GM23338 (cell line): ENCODE measurements at regions not wholly inside any gene's neighbourhood (a gene's known extent, or its start where the extent isn't known, plus 50 kb on each side); places are given as distances from the start of the nearest gene placed in this dataset.

ENCODE experiments used
- ATAC-seq: fragments of 200-7000 bp; cut with Tn5 transposase; 3 replicates; pipeline ENCODE4 v1.9.1; 2020
- DNase-seq: peaks from one replicate; pipeline ENCODE4 v3.0.0-alpha.2; 2015; ENCODE audit warnings: low spot score
- H2AFZ ChIP-seq: fragments of 200-600 bp; sonication (generic); 2 replicates; pipeline ENCODE4 v1.8.0; 2016; ENCODE audit warnings: antibody characterized with exemption, mild to moderate bottlenecking, moderate library complexity
- H3F3A ChIP-seq: fragments of 200-600 bp; sonication (generic); replicated peaks from 2 replicates; pipeline ENCODE4 v1.8.0; 2017; ENCODE audit warnings: antibody characterized with exemption, mixed run types, low read depth
- H3K27ac ChIP-seq: fragments of 200-600 bp; sonication (generic); 2 replicates; pipeline ENCODE4 v1.6.1; 2016; ENCODE audit warnings: low read depth
- H3K27me3 ChIP-seq: fragments of 200-600 bp; sonication (generic); 2 replicates; pipeline ENCODE4 v1.8.0; 2016; ENCODE audit warnings: mild to moderate bottlenecking, mixed run types, moderate library complexity; ENCODE audit not compliant: insufficient read depth
- H3K36me3 ChIP-seq: fragments of 200-600 bp; sonication (generic); 2 replicates; pipeline ENCODE4 v1.8.0; 2016; ENCODE audit warnings: mild to moderate bottlenecking; ENCODE audit not compliant: insufficient read depth
- H3K4me1 ChIP-seq: fragments of 200-600 bp; sonication (generic); 2 replicates; pipeline ENCODE4 v1.8.0; 2016; ENCODE audit warnings: mild to moderate bottlenecking, moderate library complexity; ENCODE audit not compliant: insufficient read depth
- H3K4me2 ChIP-seq: fragments of 200-600 bp; sonication (generic); 2 replicates; pipeline ENCODE4 v1.7.1; 2017; ENCODE audit warnings: mixed run types
- H3K4me3 ChIP-seq: fragments of 200-600 bp; sonication (generic); 2 replicates; pipeline ENCODE4 v1.6.1; 2016; ENCODE audit warnings: mixed run types
- H3K79me2 ChIP-seq: fragments of 200-600 bp; sonication (generic); replicated peaks from 2 replicates; pipeline ENCODE4 v1.8.0; 2017; ENCODE audit warnings: mild to moderate bottlenecking; ENCODE audit not compliant: insufficient read depth
- H3K9me2 ChIP-seq: fragments of 200-600 bp; sonication (generic); 2 replicates; pipeline ENCODE4 v1.8.0; 2017; ENCODE audit not compliant: insufficient read depth
- H4K20me1 ChIP-seq: fragments of 200-600 bp; sonication (generic); replicated peaks from 2 replicates; pipeline ENCODE4 v1.8.0; 2017; ENCODE audit warnings: mild to moderate bottlenecking; ENCODE audit not compliant: insufficient read depth
- H3K27ac Mint-ChIP-seq: 2 replicates; pipeline ENCODE4 v1.8.0; 2020; ENCODE audit warnings: inconsistent platforms, mild to moderate bottlenecking, moderate library complexity, mixed read lengths
- H3K27me3 Mint-ChIP-seq: 3 replicates; pipeline ENCODE4 v1.8.0; 2022; ENCODE audit warnings: low read depth, mild to moderate bottlenecking, moderate library complexity, mixed read lengths, inconsistent platforms; ENCODE audit not compliant: insufficient read depth, poor library complexity
- H3K36me3 Mint-ChIP-seq: 3 replicates; pipeline ENCODE4 v1.8.0; 2021; ENCODE audit warnings: low read depth, mild to moderate bottlenecking, inconsistent platforms, moderate library complexity, mixed read lengths
- H3K4me1 Mint-ChIP-seq: 3 replicates; pipeline ENCODE4 v1.8.0; 2020; ENCODE audit warnings: mild to moderate bottlenecking, inconsistent platforms, mixed read lengths
- H3K4me3 Mint-ChIP-seq: 3 replicates; pipeline ENCODE4 v1.8.0; 2021; ENCODE audit warnings: moderate library complexity, mild to moderate bottlenecking, inconsistent platforms, mixed read lengths
- H3K9me3 Mint-ChIP-seq: 3 replicates; pipeline ENCODE4 v1.8.0; 2020; ENCODE audit warnings: moderate library complexity, mild to moderate bottlenecking, inconsistent platforms, mixed read lengths
- CREB1 ChIP-seq: fragments of 250-450 bp; sonication (Bioruptor Pico); IDR thresholded peaks from 2 replicates; pipeline ENCODE4 v1.5.0; 2020; ENCODE audit warnings: low read depth, mild to moderate bottlenecking, moderate library complexity
- EZH2 ChIP-seq: fragments of 200-600 bp; sonication (generic); IDR thresholded peaks from one replicate; pipeline ENCODE4 v1.8.0; 2017; ENCODE audit warnings: antibody characterized with exemption, mild to moderate bottlenecking, low read depth; ENCODE audit not compliant: unreplicated experiment
- EZH2phosphoT487 ChIP-seq: fragments of 200-600 bp; sonication (generic); IDR thresholded peaks from one replicate; pipeline ENCODE4 v1.8.1; 2018; ENCODE audit warnings: antibody characterized with exemption; ENCODE audit not compliant: unreplicated experiment
- JUNB ChIP-seq: IDR thresholded peaks from one replicate; pipeline ENCODE4 v1.6.1; 2016; ENCODE audit warnings: antibody characterized with exemption; ENCODE audit not compliant: unreplicated experiment
- NANOG ChIP-seq: IDR thresholded peaks from 2 replicates; pipeline ENCODE4 v1.6.1; 2016; ENCODE audit warnings: antibody characterized with exemption, borderline replicate concordance
- POLR2AphosphoS5 ChIP-seq: IDR thresholded peaks from 2 replicates; pipeline ENCODE4 v1.6.1; 2016; ENCODE audit warnings: antibody characterized with exemption, low read depth
- STAT1 ChIP-seq: IDR thresholded peaks from one replicate; pipeline ENCODE4 v1.6.1; 2016; ENCODE audit warnings: antibody characterized with exemption; ENCODE audit not compliant: unreplicated experiment
- ZNF114 ChIP-seq: fragments of 250-450 bp; sonication (Bioruptor Pico); IDR thresholded peaks from 2 replicates; pipeline ENCODE4 v1.5.0; 2020; ENCODE audit warnings: mild to moderate bottlenecking, moderate library complexity
- TF ChIP-seq, protein P1 (sequence below): IDR thresholded peaks from 2 replicates; pipeline ENCODE4 v1.6.1; 2016; ENCODE audit warnings: antibody characterized with exemption
- TF ChIP-seq, protein P2 (sequence below): fragments of 250-450 bp; sonication (Bioruptor Pico); IDR thresholded peaks from 2 replicates; pipeline ENCODE4 v1.5.0; 2020; ENCODE audit warnings: mild to moderate bottlenecking, moderate library complexity
- TF ChIP-seq, protein P3 (sequence below), 2 experiments: fragments of 200-600 bp in 1 of 2; sonication (generic) in 1 of 2; conservative IDR thresholded peaks; 2 replicates each; pipeline versions ENCODE4 v1.5.1 to v1.6.1; 2016 to 2017; ENCODE audit warnings: antibody characterized with exemption in 2 of 2, low read depth in 2 of 2, mild to moderate bottlenecking in 2 of 2, moderate library complexity in 1 of 2
- TF ChIP-seq, protein P4 (sequence below): IDR thresholded peaks from one replicate; pipeline ENCODE4 v1.6.1; 2018; ENCODE audit warnings: antibody characterized with exemption; ENCODE audit not compliant: unreplicated experiment

DNA sequence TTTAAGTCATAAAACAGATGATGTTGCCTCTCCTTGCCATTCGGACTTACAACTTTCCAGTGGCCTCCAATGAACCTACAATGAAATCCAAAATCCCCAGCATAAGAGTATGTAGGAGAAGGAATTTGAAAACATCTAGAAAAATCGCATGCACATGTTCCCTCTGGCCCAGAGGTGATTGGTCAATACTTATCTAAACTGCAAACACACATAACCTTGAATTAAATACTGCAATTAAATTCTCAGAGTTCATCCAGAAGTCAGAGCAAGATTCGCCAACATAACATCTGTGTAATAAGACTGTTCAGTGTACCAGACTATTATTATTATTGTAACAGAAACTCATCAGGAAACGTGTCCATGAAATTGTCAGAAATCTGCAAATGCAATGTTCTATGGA is 82.2 kb upstream of the USP29 start (continued):
- TF ChIP-seq, protein P1, sequence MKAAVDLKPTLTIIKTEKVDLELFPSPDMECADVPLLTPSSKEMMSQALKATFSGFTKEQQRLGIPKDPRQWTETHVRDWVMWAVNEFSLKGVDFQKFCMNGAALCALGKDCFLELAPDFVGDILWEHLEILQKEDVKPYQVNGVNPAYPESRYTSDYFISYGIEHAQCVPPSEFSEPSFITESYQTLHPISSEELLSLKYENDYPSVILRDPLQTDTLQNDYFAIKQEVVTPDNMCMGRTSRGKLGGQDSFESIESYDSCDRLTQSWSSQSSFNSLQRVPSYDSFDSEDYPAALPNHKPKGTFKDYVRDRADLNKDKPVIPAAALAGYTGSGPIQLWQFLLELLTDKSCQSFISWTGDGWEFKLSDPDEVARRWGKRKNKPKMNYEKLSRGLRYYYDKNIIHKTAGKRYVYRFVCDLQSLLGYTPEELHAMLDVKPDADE, result no peak
- no peak for TF ChIP-seq ZNF114
- no peak for TF ChIP-seq POLR2AphosphoS5
- TF ChIP-seq EZH2, result no peak

DNA sequence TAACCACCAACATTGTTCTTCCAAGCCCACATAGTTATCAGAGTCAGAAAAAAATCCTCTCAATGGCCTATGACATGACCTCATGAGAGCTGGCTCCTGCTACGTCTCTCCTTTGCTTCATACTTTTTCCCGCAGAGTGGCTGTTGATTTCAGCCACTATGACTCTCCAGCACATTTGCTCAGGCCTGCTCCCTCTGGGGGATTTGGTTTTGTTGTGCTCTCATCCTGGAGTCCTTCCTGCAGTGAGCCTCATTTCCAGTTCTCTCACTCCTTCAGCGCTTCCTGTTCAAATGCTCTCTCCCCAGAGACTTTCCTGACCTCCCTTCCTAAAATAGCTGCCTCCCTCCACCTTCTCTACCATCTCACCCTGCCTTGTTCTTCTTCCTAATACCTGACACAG is 72.0 kb upstream of the USP29 start:
- ATAC-seq, result no peak
- H3K36me3 Mint-ChIP-seq, result peaks cover 28% of the 10 kb centered on the region
- no peaks in the 10 kb centered on the region for H3K4me1 ChIP-seq
- no peak overlapping the region for H3K4me3 ChIP-seq
- no peaks in the 10 kb centered on the region for H3K4me1 Mint-ChIP-seq
- peaks cover 32% of the 10 kb centered on the region for H3K9me3 Mint-ChIP-seq
- peaks cover 15% of the 10 kb centered on the region for H3K27me3 Mint-ChIP-seq
- no peaks in the 10 kb centered on the region for H3F3A ChIP-seq
- H3K27me3 ChIP-seq, result no peaks in the 10 kb centered on the region
- H3K27ac Mint-ChIP-seq, result no peak overlapping the region
- H3K27ac ChIP-seq, result no peak overlapping the region
- no peaks in the 10 kb centered on the region for H4K20me1 ChIP-seq
- H2AFZ ChIP-seq, result no peak overlapping the region
- H3K36me3 ChIP-seq, result peaks cover 5% of the 10 kb centered on the region; the same call in 1 of the 2 replicates
- no peak overlapping the region for H3K4me2 ChIP-seq
- no peak overlapping the region for H3K4me3 Mint-ChIP-seq
- DNase-seq, result no peak
- H3K79me2 ChIP-seq, result no peaks in the 10 kb centered on the region
- H3K9me2 ChIP-seq, result no peaks in the 10 kb centered on the region
- TF ChIP-seq ZNF114 (no peak), CREB1 (CRISPR knock-in tag) (no peak), EZH2 (no peak), STAT1 (no peak), JUNB (no peak), EZH2phosphoT487 (no peak), NANOG (no peak)
- TF ChIP-seq, protein P2, sequence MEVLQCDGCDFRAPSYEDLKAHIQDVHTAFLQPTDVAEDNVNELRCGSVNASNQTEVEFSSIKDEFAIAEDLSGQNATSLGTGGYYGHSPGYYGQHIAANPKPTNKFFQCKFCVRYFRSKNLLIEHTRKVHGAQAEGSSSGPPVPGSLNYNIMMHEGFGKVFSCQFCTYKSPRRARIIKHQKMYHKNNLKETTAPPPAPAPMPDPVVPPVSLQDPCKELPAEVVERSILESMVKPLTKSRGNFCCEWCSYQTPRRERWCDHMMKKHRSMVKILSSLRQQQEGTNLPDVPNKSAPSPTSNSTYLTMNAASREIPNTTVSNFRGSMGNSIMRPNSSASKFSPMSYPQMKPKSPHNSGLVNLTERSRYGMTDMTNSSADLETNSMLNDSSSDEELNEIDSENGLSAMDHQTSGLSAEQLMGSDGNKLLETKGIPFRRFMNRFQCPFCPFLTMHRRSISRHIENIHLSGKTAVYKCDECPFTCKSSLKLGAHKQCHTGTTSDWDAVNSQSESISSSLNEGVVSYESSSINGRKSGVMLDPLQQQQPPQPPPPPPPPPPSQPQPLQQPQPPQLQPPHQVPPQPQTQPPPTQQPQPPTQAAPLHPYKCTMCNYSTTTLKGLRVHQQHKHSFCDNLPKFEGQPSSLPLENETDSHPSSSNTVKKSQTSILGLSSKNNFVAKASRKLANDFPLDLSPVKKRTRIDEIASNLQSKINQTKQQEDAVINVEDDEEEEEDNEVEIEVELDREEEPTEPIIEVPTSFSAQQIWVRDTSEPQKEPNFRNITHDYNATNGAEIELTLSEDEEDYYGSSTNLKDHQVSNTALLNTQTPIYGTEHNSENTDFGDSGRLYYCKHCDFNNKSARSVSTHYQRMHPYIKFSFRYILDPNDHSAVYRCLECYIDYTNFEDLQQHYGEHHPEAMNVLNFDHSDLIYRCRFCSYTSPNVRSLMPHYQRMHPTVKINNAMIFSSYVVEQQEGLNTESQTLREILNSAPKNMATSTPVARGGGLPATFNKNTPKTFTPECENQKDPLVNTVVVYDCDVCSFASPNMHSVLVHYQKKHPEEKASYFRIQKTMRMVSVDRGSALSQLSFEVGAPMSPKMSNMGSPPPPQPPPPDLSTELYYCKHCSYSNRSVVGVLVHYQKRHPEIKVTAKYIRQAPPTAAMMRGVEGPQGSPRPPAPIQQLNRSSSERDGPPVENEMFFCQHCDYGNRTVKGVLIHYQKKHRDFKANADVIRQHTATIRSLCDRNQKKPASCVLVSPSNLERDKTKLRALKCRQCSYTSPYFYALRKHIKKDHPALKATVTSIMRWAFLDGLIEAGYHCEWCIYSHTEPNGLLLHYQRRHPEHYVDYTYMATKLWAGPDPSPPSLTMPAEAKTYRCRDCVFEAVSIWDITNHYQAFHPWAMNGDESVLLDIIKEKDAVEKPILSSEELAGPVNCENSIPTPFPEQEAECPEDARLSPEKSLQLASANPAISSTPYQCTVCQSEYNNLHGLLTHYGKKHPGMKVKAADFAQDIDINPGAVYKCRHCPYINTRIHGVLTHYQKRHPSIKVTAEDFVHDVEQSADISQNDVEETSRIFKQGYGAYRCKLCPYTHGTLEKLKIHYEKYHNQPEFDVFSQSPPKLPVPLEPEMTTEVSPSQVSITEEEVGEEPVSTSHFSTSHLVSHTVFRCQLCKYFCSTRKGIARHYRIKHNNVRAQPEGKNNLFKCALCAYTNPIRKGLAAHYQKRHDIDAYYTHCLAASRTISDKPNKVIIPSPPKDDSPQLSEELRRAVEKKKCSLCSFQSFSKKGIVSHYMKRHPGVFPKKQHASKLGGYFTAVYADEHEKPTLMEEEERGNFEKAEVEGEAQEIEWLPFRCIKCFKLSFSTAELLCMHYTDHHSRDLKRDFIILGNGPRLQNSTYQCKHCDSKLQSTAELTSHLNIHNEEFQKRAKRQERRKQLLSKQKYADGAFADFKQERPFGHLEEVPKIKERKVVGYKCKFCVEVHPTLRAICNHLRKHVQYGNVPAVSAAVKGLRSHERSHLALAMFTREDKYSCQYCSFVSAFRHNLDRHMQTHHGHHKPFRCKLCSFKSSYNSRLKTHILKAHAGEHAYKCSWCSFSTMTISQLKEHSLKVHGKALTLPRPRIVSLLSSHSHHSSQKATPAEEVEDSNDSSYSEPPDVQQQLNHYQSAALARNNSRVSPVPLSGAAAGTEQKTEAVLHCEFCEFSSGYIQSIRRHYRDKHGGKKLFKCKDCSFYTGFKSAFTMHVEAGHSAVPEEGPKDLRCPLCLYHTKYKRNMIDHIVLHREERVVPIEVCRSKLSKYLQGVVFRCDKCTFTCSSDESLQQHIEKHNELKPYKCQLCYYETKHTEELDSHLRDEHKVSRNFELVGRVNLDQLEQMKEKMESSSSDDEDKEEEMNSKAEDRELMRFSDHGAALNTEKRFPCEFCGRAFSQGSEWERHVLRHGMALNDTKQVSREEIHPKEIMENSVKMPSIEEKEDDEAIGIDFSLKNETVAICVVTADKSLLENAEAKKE, result no peak
- TF ChIP-seq, protein P3, sequence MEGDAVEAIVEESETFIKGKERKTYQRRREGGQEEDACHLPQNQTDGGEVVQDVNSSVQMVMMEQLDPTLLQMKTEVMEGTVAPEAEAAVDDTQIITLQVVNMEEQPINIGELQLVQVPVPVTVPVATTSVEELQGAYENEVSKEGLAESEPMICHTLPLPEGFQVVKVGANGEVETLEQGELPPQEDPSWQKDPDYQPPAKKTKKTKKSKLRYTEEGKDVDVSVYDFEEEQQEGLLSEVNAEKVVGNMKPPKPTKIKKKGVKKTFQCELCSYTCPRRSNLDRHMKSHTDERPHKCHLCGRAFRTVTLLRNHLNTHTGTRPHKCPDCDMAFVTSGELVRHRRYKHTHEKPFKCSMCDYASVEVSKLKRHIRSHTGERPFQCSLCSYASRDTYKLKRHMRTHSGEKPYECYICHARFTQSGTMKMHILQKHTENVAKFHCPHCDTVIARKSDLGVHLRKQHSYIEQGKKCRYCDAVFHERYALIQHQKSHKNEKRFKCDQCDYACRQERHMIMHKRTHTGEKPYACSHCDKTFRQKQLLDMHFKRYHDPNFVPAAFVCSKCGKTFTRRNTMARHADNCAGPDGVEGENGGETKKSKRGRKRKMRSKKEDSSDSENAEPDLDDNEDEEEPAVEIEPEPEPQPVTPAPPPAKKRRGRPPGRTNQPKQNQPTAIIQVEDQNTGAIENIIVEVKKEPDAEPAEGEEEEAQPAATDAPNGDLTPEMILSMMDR (conservative IDR thresholded peaks at IDR 0.05; ENCODE audit: low read depth in 2 of 2), result no peak
- TF ChIP-seq, protein P1, result no peak
- TF ChIP-seq, protein P4, sequence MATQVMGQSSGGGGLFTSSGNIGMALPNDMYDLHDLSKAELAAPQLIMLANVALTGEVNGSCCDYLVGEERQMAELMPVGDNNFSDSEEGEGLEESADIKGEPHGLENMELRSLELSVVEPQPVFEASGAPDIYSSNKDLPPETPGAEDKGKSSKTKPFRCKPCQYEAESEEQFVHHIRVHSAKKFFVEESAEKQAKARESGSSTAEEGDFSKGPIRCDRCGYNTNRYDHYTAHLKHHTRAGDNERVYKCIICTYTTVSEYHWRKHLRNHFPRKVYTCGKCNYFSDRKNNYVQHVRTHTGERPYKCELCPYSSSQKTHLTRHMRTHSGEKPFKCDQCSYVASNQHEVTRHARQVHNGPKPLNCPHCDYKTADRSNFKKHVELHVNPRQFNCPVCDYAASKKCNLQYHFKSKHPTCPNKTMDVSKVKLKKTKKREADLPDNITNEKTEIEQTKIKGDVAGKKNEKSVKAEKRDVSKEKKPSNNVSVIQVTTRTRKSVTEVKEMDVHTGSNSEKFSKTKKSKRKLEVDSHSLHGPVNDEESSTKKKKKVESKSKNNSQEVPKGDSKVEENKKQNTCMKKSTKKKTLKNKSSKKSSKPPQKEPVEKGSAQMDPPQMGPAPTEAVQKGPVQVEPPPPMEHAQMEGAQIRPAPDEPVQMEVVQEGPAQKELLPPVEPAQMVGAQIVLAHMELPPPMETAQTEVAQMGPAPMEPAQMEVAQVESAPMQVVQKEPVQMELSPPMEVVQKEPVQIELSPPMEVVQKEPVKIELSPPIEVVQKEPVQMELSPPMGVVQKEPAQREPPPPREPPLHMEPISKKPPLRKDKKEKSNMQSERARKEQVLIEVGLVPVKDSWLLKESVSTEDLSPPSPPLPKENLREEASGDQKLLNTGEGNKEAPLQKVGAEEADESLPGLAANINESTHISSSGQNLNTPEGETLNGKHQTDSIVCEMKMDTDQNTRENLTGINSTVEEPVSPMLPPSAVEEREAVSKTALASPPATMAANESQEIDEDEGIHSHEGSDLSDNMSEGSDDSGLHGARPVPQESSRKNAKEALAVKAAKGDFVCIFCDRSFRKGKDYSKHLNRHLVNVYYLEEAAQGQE, result no peak
